ENCODE measurements at regions not wholly inside any gene's neighbourhood (a gene's known extent, or its start where the extent isn't known, plus 50 kb on each side); places are given as distances from the start of the nearest gene placed in this dataset.
A peak's percentile ranks its signal among the peaks of the same experiment; 100 is the strongest.

DNA sequence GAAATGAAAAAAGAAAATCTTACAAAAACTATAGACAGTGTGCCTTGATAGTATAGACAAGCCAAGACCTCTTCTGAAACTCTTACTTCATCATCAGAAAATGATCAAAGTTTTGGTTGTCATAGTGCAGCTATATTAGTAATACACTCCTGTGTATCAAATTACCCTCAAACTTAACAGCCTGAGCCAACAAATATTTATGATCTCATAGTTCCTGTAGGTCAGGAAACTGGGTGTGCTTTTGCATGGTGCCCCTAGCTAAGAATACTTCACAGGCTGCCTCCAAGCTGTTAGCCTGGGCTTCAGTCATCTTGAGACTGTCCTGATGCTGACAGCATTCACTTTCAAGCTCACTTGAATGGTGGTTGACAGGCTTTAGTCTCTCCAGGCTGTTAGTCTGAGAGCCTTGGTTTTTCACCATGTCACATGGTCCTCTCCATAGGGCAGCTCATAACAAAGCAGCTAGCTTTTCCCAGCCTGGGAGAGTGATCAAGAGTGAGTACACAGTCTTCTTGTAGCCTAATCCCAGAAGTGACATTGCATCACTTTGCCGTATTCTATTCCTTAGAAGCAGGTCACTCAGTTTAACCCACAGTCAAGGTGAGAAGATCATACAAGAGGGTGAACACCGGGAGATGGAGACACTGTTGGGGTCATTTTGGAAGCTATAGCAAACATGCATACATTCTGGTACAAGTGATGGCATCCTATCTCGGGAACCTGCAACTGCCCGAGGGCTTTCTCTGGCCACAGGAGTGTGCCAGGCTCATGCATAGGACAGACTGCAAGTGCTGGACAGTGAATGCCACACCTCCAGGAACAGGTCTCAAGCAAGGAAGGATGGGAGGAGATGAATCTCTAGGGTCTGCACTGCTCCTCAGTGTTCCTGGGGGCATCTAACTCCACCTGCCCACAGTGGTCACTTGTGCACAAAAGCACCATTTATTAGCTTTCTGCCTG is 173.4 kb upstream of the CADPS start:
- no peak for DNase-seq

DNA sequence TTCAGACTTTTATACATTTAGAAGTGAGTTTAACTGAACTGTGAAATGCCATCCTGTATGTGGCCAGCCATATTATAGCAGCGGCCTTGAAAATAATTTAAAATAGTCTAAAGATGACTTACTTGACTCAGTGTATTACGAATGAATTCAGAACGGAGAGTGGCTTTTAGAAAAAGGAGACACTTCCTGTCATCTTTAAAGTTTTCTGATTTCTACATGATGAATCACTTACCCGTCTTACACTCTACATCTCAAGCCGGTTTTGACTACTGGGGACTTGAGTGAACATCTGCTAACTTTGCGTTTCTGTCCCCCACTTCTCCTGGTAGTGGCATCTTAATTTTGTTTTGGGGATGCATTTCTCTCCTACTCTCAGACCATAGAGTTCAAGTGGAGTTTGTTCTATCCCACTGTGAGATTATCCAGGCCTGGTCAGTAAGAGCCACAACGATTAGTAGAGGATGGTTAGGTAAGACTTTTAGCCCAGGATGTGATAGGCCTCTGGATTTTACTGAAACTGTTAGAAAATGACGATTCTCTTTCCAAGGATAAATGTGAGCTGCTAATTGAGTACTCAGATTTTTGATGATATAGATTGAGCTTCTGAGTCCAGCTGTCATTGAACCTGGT is 175.4 kb upstream of the CADPS start:
- no peak for DNase-seq

DNA sequence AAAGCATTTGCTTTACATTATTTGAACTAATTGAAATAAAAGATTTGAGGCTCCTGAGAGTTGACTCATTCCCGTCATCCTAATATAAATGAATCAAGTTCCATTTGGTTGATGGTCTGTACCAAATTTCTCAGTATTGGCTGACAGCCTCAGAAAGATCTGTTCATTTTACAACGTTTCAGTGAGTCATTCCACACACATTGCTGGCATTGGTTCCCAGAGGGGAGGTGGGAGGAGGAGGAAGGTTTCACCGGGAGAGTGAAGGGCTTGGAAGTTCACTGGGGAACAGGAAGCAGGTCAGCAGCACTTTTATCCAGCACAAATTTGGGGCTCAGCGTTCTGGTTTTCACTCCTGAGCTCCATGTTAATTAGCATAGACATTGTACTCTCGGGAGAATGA is 176.7 kb upstream of the CADPS start:
- no peak for DNase-seq

DNA sequence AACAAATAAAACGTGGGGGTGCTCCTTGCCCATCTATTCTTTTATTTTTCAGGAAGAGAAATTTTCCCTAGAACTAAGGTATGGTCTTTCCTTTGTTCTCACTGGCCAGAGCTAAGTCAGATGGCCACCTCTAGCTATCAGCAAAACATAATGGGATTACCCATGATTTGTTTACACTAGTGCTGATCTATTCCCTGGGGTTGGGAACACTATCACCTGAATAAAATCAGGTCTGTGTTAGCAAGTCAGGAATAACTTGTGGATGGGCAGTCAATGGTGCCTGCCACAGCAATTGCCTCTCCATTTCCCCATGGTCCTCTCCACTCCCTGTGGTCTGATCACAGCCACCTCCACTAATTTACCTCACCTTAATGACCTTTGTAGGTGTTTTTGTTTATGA is 181.7 kb upstream of the CADPS start:
- no peak for DNase-seq

DNA sequence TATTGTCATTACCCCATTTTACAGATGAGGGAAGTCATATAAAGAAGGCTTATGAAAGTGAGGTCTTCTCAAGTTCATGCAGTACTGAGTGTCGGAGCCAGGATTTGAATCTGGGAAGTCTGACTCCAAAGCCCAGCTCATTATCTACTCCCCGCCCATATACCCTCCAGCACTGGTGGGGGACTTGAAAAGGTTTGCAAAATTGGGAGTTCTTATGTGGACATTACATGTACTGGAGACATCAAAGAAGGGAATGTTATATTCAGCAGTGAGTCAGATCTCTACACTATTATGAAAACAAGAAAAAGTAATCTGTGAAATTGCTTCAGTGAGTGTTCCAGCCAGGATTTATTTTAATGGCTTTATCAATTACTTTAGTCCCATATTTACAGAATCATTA is 185.2 kb upstream of the CADPS start:
- DNase-seq: no peak

DNA sequence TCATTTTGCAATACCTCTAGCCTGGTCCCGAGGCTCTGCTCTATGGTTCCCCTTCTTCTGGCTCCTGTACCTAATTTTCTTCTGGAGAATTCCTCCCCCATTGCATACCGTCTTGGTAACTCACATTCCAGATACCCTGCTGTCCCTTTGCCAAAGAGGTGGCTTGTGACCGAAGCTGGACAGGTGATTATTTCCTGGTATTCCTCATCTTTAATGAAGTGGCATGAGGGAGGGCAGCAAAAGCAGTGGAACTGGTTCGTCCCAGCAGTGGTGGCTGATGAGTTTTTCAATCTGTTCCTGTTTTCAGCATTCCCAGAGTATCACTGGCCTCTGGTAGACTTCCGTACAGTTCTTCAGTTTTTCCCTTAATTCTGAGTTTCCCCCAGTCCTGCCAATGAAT is 186.2 kb upstream of the CADPS start:
- DNase-seq: no peak

DNA sequence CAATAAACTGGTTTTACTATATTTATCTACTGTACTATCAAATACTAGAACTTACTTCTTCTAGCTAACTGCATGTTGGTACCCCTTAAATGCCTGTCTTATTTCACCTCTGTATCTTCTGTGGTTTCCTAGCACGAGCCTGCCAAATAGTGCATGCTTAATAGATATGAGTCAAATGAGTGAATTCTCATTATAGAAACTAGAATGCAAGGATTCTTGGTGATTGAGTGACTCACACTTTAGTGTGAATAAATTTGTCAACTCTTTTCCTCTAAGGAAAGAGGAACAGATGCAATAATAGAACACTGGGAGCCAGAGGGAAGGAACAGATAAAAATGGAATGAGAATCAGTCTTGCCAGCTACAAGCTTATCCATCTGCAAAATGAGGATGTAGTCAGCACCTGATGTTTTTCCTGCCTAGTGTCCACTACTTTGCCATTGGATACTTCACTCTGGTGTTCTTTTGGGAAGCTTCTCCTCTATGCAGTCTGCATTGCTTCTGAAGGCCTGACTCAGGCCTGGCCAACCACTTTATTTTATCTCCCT is 189.1 kb upstream of the CADPS start:
- DNase-seq: peak in 1 of 2 donors; percentile 16

DNA sequence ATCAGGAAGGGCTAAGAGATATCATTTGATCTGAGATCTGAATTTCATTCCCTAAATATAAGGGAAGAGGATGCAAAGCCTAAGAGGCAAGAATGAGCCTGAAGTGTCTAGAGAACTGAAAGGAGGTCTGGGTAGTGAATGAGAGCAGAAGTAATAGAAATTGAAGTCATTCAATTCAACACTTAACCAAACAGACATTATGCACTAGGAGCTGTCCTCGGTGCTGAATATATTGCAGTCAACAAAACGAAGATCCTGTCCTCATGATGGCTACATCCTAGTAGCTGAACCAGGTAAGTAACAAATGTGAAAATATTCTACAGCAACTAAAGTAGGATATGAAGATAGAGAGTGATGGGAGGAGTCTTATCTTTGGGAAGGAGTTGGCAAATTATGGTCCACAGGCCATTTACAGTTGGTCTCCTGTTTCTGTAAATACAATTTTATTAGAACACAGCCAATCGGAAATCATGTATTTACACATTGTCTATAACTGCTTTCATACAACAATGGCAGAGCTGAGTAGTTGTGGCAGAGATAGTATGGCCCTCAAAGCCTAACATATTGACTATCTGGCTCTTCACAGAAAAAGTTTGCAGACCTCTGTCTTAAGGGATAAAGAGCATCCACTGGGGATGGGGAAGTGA is 192.9 kb upstream of the CADPS start:
- DNase-seq: no peak

DNA sequence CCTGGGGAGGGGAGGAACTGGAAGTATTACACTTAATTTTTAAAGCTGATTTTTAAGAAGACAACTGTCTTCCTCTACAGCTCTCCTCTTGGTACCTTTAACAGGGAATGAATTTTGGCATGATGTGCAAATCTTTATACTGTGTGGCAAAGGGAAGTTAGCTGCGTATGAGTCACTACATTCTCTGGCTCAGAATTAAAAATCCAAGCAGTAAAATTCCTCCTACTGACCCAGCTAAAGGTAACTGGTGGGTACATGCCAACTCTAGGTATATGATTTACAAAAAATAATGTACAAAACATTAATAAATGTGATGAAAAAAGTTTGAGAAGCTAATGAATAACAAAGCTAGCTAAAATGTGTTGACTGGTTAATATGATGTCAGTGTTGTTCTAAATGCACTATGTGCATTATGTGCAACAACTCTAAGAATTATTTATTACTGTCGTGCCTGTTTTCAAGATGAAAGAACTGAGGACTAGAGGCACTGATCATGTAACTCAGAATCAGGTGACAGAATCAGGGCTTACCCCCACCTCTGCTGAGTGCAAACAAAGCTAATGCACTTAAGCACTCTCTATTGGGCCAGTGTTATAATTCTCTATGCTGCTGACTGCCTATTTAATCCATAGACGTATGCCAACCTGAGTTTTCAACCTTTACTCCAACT is 194.7 kb upstream of the CADPS start:
- no peak for DNase-seq

DNA sequence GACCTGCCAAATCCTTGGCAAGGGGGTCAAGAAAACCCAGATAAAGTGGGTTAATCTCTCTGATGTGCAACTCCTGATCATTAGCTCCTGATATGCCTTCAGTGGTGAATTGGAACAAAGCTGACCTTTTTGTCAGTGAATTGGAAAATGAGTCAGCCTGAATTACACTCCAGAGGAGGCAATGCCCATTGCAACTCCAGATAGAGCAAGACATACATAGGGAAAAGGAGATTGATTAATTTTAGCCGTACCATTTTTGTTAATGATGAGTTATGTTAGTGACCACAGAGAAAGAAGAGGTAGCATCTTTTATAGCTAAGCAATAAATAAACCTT is 195.2 kb upstream of the CADPS start:
- no peak for DNase-seq

DNA sequence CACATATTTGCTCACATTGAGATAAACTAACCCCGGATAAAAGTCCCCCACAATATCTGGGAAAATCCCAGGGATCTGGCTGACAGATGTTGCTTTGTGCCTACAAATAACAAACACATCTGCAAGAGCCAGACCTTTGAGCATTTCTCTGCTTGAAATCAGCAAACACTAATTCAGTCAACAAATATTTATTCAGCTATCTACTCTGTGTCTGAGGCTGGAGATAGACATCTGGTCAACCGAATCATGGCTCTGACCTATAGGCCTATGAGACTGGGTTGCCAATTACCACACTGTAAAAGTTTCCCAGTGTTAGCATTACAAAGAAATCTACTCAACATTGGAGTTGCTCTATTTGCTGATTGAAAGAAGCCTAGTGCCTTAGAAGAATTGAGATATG is 201.1 kb upstream of the CADPS start:
- no peak for DNase-seq

DNA sequence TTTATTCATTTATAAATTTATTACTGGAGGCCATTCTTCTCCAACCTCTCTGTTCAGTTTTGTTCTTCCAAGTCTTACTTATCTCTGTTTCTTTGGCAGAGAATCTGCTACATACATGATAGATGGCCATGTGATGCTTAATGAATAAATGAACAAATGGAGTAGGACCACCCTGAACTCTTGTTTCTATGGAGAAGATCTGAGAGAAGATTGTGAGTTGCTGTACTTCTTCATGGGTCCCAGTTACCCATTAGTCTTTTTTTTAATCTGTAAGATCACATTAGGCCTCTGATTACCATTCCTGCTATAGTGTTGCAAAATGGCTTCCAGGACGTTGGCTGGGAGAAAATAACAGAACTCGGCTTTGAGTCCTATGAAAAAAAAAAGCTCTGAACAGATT is 191.9 kb upstream of the SYNPR start:
- DNase-seq: no peak

DNA sequence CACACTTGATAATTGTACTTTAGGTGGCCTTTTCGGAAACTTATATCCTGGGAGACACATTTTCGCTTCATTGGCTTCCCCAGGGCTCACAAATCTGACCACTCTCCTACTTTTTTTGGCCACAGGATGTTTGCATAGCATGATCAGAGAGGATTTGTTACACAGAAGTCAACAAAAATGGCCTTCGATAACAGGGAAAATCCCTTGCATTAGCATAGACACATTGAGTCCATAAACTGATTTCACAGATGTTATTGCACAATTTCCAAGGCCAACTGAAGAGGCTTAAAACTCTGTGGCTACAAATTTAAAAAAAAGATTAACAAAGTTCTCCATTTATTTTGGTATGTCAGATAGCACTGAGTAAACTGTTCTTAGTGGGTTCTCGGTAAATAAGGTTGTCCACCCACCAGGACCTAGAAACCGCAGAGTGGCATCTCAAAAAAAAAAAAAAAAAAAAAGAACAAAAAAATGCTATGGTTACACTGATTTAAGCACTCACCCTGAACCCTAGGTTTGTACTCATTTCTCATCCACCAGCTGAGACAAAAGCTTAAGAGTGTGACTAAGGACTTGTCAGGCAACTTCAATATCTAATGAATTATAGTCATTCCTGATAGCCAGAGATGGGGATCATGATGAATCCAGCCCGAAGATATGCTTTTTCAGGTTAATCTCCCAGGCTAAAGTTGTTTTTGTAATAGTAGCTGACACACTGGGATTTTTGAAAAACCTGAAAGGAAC is 188.9 kb upstream of the SYNPR start:
- no peak for DNase-seq

DNA sequence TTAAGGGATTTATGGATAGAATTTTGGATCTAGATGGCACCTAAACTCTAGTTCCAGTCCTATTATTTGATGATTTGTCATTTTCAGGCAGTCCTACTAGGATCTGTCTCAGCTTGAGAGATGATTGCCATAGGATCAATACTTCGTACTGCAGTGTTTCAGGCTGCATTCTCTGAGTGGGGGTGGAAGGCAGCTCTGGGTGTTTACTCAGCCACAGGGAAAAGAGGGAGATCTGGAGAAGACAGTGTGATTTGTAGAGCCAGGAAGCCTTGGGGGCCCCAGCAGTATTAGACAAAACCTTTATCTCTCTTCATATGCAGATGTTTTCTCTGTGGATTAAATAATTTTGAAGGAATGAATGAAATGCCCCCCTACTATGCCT is 188.4 kb upstream of the SYNPR start:
- no peak for DNase-seq

DNA sequence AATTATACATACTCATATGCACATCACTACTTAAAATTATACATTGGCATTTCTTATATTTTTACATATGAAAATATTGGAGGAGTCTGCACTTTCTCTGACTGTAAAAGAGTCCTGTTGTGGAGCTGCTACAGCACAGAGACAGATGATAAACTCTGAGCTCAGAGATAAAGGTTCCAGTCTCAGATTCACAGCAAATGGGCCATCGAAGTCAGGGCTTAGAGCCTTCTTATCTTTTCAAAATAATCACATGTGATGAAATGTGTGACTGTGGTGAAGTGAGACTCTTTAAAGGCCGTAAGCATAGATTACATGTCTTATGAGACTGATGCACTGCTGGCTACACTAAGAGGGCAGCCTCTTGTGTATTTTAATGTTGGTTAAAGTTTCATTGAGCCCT is 187.5 kb upstream of the SYNPR start:
- no peak for DNase-seq

DNA sequence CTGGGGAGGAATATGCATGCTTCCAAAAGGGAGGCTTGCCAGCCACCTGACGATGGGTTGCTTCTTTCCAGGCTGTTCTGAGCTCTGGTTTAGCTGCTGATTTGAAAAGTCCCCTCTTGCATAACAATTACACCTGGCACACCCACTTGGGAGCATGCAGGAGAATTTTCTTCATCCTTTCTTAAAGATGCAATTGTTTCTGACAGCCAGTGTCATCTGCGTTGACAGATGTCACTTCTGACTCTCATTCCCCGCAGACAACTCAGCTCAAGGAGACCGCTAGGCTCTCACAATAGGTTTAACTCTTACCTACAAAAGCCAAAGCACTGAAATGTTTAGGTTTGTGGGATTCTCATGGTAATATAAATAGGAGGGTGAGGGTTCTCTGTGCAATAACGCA is 185.6 kb upstream of the SYNPR start:
- no peak for DNase-seq

DNA sequence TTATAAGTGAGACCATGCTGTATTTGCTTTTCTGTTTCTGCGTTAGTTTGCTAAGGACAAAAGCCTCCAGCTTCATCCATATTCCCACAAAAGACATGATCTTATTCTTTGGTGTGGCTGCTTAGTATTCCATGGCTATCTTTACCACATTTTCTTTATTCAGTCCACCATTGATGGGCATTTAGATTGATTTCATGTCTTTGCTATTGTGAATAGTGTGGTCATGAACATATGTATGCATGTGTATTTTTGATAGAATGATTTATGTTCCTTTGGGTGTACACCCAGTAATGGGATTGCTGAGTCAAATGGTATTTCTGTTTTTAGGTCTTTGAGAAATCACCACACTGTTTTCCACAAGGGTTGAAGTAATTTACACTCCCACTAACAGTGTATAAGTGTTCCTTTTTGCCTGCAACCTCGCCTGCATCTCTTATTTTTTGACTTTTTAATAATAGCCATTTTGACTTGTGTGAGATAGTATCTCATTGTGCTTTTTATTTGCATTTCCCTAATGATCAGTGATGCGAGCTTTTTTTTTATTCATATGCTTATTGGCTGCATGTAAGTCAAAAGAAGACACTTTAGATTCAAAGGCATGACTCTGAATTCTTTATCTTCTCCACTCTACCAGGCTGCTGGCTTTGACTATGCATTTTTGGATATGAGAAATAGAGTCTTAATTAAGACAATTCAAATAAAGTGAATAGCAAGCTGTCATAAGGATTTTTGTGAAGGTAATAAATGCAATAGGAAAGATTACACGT is 183.3 kb upstream of the SYNPR start:
- DNase-seq: no peak

DNA sequence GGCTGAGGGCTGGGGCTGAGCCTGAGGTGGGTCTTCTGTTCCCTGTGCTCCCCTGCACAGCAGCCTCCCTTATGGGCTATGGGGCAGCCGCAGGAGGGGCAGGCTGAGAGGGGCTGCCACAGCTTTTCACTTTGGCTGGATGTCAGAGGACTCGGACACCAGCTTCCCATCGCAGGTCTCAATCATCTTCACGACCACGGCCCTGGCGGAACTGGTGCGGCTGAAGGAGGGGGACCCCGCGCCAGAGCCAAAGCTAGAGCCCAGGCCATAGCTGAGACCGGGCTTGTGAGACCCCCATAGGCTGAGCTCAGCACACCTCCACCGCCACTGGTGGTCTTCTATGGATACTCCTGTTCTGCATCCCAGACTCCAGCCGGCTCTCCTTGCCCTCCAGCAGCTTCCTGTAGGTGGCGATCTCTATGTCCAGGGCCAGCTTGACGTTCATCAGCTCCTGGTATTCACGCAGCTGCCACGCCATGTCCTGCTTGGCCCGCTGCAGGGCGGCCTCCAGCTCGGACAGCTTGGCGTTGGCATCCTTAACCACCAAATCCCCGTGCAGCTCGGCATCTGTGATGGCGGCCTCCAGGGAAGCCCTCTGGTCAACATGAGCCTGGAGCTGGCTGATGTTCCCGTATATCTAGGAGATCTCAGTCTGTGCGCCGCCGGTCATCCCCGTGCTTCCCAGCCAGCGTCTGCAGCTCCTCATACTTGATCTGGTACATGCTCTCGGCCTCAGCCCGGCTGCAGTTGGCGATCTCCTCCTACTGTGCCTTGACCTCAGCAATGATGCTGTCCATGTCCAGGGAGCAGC is 181.7 kb upstream of the SYNPR start:
- DNase-seq: no peak

DNA sequence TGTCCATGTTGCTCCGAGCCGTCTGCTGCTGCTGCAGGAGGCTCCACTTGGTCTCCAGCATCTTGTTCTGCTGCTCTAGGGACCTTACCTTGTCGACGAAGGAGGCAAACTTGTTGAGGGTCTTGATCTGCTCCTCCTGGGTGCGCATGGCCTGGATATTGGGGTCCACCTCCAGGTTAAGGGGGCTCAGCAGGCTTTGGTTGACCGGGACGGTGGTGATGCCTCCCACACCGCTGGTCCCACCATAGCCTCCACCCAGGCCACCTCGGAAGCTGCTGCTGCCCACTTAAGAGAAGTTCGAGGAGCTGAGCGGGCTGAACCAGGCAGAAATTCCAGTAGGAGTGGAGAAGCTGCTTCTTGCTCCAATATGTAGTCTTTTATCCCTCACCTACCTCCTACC is 180.7 kb upstream of the SYNPR start:
- DNase-seq: no peak

DNA sequence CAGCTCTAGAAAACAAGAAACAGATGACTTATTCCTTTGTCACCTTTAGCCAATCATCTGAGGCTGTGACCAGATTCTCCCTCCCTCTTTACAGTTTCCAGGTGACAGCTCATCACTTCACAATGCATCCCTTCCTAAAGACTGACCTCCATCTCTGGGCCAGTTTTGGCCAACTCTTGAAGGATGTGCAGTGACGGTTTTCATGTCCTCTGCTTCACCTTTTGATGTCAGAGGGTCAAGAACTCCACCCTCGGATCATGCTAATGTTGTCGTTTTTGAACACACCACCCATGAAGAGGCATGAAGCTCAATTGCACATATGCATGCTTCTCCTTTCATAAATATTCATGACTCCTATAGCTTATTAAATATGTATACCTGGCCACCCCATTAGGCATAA is 161.2 kb upstream of the SYNPR start:
- DNase-seq: no peak

DNA sequence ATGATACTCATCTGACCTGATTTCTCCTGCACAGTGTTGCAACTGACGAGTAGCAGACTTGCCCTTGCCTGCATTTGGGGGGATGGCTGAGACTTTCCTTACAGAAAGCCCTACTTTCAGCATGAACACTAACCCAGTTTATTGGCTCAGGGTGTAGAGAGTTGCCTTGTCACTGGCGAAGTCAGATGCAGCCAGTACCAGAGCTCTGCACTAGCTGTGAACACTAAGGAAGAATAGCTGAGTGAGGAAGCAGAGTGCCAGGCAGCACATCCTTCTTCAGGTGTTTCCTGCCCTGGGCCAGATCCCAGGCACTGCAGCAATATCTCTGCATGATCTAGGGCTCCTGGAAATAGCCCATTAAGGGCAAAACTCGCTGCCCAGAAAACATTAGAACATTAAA is 154.0 kb upstream of the SYNPR start:
- no peak for DNase-seq
